Chondrocyte (in vitro differentiated cells): ENCODE measurements at regions not wholly inside any gene's neighbourhood (a gene's known extent, or its start where the extent isn't known, plus 50 kb on each side); places are given as distances from the start of the nearest gene placed in this dataset.

Experiments used
- DNase-seq: peaks from one replicate; pipeline ENCODE4 v3.0.0; 2021; ENCODE audit warnings: mixed read lengths, low spot score
- H3K27ac Mint-ChIP-seq: one replicate; pipeline ENCODE4 v1.8.0; 2021; ENCODE audit warnings: mild to moderate bottlenecking, moderate library complexity, mixed read lengths; ENCODE audit not compliant: unreplicated experiment
- H3K27me3 Mint-ChIP-seq: 2 replicates; pipeline ENCODE4 v1.8.0; 2021; ENCODE audit warnings: low read depth, mixed read lengths
- H3K36me3 Mint-ChIP-seq: 2 replicates; pipeline ENCODE4 v1.8.0; 2021; ENCODE audit warnings: low read depth, mixed read lengths
- H3K4me1 Mint-ChIP-seq: 2 replicates; pipeline ENCODE4 v1.8.0; 2021; ENCODE audit warnings: low read depth, mild to moderate bottlenecking, mixed read lengths
- H3K4me3 Mint-ChIP-seq: one replicate; pipeline ENCODE4 v1.8.0; 2021; ENCODE audit warnings: mild to moderate bottlenecking, moderate library complexity, mixed read lengths; ENCODE audit not compliant: unreplicated experiment
- H3K9me3 Mint-ChIP-seq: 2 replicates; pipeline ENCODE4 v1.8.0; 2021; ENCODE audit warnings: low read depth, mixed read lengths
- CTCF ChIP-seq: fragments of 200-600 bp; sonication (generic); IDR thresholded peaks from 2 replicates; pipeline ENCODE4 v1.5.0; 2021; ENCODE audit warnings: antibody characterized with exemption, mild to moderate bottlenecking, moderate library complexity

- Mint-ChIP-seq H3K36me3 (no peaks in the 10 kb centered on the region), H3K27ac (no peak overlapping the region), H3K4me1 (peaks cover 3% of the 10 kb centered on the region), H3K9me3 (no peaks in the 10 kb centered on the region), H3K4me3 (no peak overlapping the region), H3K27me3 (no peaks in the 10 kb centered on the region)
- TF ChIP-seq CTCF: no peak
- DNase-seq: no peak
Measured at GRCh38 chr4:31682796-31683195, 962.6 kb downstream of the PCDH7 start.

GRCh38 chr4:31687717-31688342, 967.7 kb downstream of the PCDH7 start:
- Mint-ChIP-seq H3K27me3 (no peaks in the 10 kb centered on the region), H3K36me3 (no peaks in the 10 kb centered on the region), H3K9me3 (no peaks in the 10 kb centered on the region), H3K4me1 (peaks cover 6% of the 10 kb centered on the region), H3K4me3 (no peak overlapping the region), H3K27ac (no peak overlapping the region)
- no peak for DNase-seq
- TF ChIP-seq CTCF: no peak

GRCh38 chr4:31692399-31692940, 972.3 kb downstream of the PCDH7 start:
- H3K4me3 Mint-ChIP-seq: no peak overlapping the region
- no peaks in the 10 kb centered on the region for H3K36me3 Mint-ChIP-seq
- peaks cover 6% of the 10 kb centered on the region for H3K4me1 Mint-ChIP-seq
- H3K9me3 Mint-ChIP-seq: peaks cover 8% of the 10 kb centered on the region
- no peak for DNase-seq
- no peaks in the 10 kb centered on the region for H3K27me3 Mint-ChIP-seq
- H3K27ac Mint-ChIP-seq: no peak overlapping the region
- peak; percentile 29 for TF ChIP-seq CTCF

- H3K27ac Mint-ChIP-seq: no peak overlapping the region
- no peak overlapping the region for H3K4me3 Mint-ChIP-seq
- no peaks in the 10 kb centered on the region for H3K4me1 Mint-ChIP-seq
- no peak for TF ChIP-seq CTCF
- DNase-seq: peak; percentile 52
- no peaks in the 10 kb centered on the region for H3K36me3 Mint-ChIP-seq
- H3K9me3 Mint-ChIP-seq: no peaks in the 10 kb centered on the region
- H3K27me3 Mint-ChIP-seq: no peaks in the 10 kb centered on the region
Measured at GRCh38 chr4:31701256-31701655, 981.1 kb downstream of the PCDH7 start.

DNA sequence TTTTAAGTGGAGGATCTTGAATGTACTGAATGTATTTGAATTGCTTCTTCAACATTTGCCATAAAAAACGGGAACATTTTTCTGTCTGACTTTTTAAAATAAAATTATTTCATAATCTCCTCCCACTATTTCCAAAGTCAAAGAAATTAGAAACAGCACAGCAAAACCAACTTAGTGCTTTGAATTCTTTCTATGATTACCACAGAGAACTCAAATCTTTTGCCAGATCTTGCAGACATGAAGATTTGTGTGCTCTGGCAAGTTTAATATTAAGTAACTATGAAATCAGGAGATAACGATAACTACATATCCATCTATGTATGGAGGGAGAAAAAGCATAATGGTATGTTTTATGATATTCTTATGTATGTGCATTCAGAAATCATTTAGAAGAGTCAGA, 982.2 kb downstream of the PCDH7 start:
- Mint-ChIP-seq H3K9me3 (no peaks in the 10 kb centered on the region), H3K27me3 (no peaks in the 10 kb centered on the region), H3K36me3 (no peaks in the 10 kb centered on the region), H3K4me1 (no peaks in the 10 kb centered on the region), H3K27ac (no peak overlapping the region), H3K4me3 (no peak overlapping the region)
- no peak for TF ChIP-seq CTCF
- DNase-seq: no peak
